NCI-H146 (cell line): ENCODE measurements at regions not wholly inside any gene's neighbourhood (a gene's known extent, or its start where the extent isn't known, plus 50 kb on each side); places are given as distances from the start of the nearest gene placed in this dataset.

Experiments
- DNase-seq: peaks from one replicate; lab custom pipeline; 2025; lab: John Stamatoyannopoulos, UW

- DNase-seq: no peak
Measured at GRCh38 chr2:53111004-53111403, 656.6 kb upstream of the CHAC2 start.

DNA sequence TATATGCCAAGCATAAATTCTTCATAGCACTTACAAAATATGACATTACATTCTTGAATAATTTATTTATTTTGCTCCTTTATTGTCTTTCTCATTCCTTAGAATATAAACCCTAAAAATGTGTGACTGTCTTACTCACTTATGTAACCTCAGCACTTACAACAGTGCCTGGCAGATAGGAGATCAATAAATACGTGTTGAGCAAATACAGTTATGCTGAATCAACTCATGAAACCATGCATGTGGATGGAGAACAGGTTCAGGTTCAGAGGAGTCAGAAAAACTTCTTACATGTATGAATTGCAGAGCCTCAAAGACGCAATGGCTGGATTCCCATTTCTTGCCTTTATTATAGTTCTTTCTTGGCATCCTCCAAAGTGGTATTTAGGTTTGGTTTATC lies 659.4 kb upstream of the CHAC2 start:
- DNase-seq: no peak

DNA sequence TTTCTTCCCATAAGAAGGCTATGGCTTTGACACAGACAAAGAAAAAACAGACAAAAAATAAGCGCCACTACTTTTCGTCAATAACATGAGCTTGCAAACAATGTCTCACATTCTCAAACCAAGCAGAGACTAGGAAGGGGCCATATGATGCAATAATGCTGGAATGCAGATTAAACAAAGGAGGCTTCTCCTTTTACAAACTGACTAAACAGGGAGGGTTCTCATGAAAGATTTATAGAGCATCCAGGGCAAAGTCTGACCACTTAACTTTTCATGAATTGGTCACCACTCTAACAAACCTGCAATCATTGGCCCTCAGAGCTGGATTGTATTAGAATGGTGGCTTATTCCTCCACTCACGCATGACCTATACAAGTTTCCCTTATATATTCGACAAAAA lies 663.3 kb upstream of the CHAC2 start:
- DNase-seq: no peak

DNA sequence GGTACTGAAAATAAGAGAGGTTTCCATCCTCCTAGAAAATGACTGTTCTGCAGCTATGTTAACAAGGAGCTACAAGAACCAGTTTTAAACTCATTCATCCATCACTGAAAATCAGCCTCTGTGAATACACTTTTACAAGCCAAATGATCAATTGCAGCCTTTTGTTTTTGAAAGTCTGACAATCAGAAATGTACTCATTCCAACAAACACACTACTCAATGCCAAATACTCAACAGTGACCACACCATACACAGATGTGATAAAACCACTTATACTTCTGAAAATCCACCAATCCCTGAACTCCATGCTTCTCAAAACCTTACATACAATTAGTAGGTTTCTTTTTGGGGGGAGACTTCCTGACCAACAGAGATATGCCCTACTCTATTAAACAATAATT lies 663.9 kb upstream of the CHAC2 start:
- DNase-seq: no peak

- DNase-seq: no peak
Measured at GRCh38 chr2:53098696-53099078, 668.9 kb upstream of the CHAC2 start.

- DNase-seq: no peak
Measured at GRCh38 chr2:53096351-53096750, 671.3 kb upstream of the CHAC2 start.

- no peak for DNase-seq
Measured at GRCh38 chr2:53095664-53096063, 671.9 kb upstream of the CHAC2 start.

DNA sequence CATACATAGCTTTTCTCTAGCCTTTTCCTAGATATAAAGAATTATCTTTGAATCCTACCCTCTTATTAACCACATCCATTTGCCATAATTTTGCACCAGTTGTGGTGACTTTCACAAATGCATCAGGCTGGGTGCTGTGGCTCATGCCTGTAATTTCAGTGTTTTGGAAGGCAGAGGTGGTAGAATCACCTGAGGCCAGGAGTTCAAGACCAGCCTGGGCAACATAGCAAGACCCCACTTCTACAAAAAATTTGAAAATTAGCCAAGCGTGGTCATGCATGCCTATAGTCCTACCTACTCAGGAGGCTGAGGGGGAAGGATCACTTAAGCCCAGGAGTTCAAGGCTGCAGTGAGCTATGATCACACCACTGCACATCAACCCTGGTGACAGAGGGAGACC lies 672.4 kb upstream of the CHAC2 start:
- no peak for DNase-seq

DNA sequence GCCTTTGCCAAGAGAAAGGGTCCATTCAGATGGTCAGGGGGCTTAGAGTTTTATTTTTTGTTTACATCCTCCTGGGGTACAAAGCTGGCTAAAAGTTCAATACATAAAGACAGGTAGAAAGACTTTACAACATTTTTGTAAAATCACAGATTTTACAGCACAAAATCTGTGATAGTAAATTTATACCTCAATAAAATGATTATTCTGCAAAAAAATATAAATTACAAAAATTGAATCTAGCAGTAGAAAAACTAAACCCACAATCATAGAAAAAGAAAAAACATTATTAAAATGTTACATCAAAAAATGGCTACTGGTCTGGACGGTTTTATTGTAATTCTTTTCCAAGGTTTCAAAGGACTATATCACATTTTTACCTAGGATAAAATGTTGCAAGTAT lies 674.2 kb upstream of the CHAC2 start:
- DNase-seq: no peak

DNA sequence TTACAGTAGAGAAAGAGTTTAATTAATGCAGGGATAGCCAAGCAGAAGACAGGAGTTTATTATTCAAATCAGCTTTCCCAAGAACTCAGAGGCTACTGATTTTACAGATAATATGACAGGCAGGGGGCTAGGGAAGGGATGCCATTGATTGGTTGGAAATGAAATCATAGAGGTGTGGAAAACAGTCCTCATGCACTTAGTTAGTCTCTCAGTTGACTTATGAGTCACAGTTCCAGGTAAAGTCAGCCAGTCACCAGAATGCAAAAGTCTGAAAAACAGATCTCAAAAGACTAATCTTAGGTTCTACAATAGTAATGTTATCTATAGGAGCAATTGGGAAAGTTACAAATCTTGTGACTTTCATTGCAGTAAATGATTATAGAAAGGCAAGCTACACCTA lies 676.4 kb upstream of the CHAC2 start:
- DNase-seq: no peak

DNA sequence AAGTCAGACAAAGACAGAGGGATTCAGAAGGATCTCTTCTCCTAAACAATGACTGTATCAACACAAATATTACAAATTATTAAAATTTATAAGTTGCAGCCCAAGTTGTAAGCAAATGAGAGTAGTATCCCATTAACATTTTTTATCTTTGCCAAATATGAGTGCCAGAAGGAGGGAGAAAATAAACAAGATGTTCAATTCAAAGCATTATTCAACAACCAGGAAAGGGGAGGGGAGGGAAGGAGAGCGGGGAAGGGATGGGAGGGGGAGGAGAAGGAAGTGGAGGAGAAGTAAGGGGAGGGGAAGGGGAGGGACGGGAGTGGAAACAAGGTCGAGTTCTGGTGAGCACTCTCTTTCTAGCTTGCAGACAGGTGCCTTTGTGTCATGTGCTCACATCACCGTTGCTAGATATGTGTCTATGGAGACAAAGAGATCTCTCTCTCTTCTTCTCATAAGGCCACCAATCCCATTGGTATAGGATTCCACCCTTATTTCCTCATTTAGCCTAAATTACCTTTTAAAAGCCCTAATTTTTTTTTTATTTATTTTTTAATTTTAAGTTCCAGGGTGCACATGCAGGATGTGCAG lies 679.6 kb upstream of the CHAC2 start:
- no peak for DNase-seq

DNA sequence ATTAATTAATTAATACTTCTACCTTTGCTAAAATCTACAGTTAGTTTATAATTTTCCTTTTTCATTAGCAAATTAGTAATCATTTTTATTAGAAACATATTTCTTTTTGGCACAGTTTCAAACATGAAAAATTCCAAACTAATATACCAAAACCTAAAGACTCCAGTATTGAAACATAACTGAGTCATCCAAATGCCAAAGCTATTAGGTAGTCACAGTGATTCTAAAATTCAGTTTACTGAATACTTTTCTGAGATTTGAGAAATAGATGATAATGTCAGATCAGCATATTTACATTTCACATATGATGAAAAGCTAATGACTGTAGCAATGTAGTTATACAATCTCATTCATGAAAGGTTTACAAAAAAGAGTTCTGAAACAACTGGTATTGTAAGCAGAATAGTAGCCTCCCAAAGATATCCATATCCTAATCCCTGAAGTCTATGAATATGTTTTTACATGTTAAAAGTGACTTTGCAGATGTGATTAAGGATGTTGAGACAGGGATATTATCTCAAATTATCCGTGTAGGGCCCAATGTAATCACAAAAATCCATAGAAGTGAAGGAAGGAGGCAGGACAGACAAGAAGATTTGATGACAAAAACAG lies 680.2 kb upstream of the CHAC2 start:
- DNase-seq: no peak

DNA sequence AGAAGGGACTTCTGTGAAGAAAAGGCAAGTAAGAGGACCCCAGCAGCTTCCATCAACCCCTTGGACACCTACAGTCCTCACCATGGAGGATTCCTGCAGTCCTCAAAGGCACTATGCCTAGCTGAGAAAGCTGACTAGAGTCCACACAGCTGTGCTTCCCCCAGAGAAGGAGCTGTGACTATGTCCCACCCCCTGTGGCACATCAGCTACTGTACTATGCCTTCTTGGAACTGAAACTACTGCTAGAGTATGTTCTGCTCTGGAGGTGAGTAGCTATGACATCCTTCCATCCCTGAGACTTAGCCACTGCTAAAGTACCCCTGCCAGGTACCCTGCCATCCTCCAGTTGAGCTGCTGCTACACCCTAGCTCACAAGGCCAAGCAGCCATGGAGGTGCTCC lies 690.2 kb upstream of the CHAC2 start:
- DNase-seq: no peak

DNA sequence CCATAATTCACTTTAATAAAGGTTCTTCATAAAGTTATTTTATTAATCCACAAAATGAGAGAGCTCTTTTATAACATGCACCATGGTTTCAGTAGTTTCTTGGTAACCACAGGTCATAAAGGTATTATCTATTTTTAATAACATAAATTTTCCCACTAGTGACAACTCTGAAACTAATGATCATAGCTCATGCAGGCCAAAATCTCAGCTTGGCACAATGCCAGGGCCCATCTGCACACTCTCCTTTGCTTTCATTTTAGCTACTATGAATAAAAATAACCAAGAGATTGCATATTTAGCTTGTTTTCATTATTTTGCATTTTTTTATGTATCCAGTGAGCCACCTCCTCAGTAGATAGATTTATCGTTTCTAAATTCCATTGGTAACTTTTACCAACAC lies 691.8 kb upstream of the CHAC2 start:
- DNase-seq: no peak

DNA sequence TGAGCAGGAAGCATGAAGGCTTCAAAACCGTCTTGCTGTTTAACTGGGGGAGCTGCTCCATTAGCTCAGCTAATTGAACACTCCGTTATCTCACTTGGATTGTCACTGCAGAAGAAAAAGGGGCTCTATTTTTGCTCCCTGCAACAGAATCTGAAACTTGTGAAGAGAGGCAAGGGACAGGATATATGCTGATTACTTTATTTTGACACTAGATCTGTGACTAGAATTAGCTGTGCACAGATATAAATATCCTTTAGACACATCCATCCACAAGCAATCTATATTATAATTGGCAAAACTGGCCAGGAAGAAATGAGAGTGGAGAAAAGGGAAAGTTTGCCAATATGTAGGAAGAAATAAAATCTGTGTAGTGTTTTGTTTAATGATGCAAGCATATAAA lies 700.1 kb upstream of the CHAC2 start:
- DNase-seq: no peak

- no peak for DNase-seq
Measured at GRCh38 chr2:53067056-53067455, 700.5 kb upstream of the CHAC2 start.

DNA sequence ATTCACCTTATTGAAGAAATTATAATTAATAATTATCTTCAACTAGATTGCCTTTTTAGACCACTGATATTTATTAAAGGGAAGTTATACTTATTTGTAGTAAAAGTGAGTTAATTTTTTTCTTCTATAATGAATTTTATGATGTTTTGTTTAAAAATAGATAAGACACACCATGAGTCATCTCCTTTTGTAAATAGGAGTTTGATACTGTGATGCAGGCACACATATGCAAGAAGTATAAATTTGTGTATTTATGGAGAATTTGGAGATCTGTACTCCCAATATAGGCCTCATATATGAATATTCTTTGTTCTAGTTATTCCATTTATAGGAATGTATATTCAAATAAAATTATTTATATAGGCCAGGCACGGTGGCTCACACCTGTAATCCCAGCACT lies 703.5 kb upstream of the CHAC2 start:
- DNase-seq: no peak

- DNase-seq: no peak
Measured at GRCh38 chr2:53058526-53058925, 709.1 kb upstream of the CHAC2 start.

DNA sequence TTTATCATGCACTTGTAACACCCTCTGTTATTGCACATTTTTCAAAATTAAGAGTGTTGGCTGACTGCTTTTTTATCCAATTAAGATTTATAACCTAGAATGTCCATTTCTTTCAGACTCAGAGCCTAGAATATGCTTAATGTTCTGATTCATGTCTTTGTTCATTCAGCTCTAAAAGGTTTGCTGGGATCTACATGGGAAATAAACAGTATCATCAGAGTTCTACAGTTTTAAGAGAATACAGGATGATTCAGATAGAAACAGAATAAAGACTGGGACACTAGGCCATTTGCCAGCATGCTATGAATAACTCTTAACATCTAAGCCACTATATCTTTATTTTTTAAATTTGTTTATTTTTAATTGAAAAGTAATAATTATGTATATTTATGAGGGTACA lies 713.7 kb upstream of the CHAC2 start:
- no peak for DNase-seq

GRCh38 chr2:53051157-53051556 lies 716.4 kb upstream of the CHAC2 start:
- DNase-seq: no peak

- no peak for DNase-seq
Measured at GRCh38 chr2:53040536-53041229, 726.9 kb upstream of the CHAC2 start.

DNA sequence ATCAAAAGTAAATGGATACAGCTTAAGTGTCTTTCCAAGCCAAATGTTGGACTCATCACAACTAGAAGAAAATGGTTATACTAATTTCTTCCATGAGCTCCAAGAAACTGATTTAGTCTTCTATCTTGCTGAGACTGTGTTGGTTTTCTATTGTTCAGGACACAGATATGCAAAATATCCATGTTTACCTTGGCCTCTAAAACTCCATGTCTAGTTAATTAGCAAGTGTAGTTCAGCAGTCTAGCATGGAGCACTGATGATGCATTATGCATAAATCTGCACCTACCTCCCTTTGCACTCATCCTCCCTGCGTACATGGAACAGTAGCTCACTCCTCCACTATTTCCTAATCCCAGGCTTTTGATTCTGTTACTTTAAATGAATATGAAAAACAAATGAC lies 731.4 kb upstream of the CHAC2 start:
- no peak for DNase-seq

DNA sequence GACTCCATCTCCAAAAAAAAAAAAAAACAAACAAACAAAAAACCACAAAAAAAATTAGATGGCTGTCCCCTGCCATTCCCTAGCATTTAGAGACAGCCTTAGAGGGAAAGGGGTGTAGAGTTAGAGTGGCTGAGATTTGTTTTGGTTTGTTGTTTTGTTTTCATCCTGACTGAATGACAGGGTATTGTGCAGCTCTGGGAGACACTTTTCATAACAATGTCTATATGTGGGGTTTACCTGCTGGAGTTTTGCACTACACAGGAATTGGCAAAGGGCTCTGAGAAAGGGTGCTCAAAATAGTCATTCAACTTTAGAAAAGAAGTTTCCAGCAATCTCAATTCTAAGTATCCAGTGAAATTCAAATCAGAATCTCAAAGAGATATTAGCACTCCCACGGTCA lies 732.5 kb upstream of the CHAC2 start:
- DNase-seq: no peak

GRCh38 chr2:53033411-53033810 lies 734.2 kb upstream of the CHAC2 start:
- DNase-seq: no peak
